SKM-1 treated with dmso at 0.1 percent for 144 hours (cell line): ENCODE measurements at regions not wholly inside any gene's neighbourhood (a gene's known extent, or its start where the extent isn't known, plus 50 kb on each side); places are given as distances from the start of the nearest gene placed in this dataset.
"Not testable (repeated sequence)": the region's sequence is repeated elsewhere in the genome, so short reads cannot be mapped to it uniquely, and the experiment has no call there.

Experiments
- DNase-seq: peaks from one replicate; lab custom pipeline; 2025; ENCODE audit not compliant: unreplicated experiment; lab: John Stamatoyannopoulos, UW

- DNase-seq = no peak
Observed at GRCh38 chr3:28575746-28576613, 227.4 kb upstream of the AZI2 start.

DNA sequence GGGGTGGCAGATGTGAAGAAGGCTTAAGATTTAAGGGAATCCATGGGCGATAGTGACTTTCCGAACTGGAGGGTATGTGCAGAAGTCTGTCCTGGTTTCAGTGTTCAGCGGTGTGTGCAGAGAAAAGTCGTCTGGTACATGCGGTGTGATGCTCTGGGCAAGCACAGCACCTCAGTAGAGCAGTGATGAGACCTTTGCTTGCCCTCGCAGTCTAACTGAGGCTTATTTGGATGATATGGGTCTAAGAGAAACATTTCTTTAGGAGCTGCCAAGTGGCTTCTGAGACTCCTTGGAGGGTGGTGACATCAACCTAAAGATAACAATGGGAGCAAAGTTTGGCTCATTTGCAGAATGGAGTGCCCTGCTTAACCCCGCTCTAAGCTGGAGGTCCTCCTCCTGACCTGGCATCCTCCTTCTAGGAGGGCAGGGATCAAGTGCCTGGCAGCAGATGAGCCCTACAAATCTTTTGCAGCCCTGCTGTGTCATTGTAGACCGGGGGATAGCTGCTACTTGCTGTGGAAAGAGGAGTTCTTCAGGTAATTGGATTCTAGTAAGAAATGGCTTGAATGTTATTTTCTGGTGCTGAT lies 228.1 kb upstream of the AZI2 start:
- DNase-seq = no peak

GRCh38 chr3:28577941-28578500 lies 229.4 kb upstream of the AZI2 start:
- DNase-seq = no peak

DNA sequence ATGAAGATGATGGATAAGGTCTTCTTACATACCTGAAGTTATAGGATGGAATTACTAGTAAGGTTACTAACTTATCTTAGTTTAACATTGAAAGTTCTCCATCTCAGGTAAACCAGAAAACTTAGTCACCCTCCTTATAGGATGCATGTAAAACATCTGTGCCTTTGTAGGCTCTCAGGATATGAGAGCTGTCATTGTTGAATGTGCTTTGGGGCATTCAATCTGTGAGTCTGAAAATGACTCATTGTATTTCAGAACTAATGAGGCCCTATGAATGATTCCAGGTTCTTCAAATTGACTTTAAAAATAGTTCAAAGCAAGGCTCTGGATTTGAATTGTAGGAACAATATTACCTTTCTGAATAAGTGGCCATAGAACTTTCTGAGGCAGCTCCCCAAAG lies 237.7 kb upstream of the AZI2 start:
- DNase-seq = no peak

DNA sequence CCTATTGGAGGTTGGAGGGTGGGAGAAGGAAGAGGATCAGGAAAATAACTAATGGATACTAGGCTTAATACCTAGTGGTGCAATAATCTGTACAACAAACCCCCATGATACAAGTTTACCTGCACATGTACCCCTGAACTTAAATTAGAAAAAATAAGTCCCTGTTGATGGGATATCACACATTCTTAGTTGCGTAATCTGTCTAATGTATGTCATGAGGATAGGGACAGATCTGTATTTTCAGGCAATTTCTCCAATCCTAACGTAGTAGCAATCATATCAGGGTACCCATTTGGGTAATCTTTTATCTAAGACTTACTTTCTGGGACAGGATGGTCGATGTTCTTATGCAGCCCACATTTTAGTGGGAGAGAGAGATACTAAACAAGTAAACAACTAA lies 239.1 kb upstream of the AZI2 start:
- no peak for DNase-seq

GRCh38 chr3:28590216-28590615 lies 241.6 kb upstream of the AZI2 start:
- no peak for DNase-seq

- no peak for DNase-seq
Observed at GRCh38 chr3:28590860-28591259, 242.2 kb upstream of the AZI2 start.

GRCh38 chr3:28595372-28595771 lies 246.7 kb upstream of the AZI2 start:
- DNase-seq = no peak

DNA sequence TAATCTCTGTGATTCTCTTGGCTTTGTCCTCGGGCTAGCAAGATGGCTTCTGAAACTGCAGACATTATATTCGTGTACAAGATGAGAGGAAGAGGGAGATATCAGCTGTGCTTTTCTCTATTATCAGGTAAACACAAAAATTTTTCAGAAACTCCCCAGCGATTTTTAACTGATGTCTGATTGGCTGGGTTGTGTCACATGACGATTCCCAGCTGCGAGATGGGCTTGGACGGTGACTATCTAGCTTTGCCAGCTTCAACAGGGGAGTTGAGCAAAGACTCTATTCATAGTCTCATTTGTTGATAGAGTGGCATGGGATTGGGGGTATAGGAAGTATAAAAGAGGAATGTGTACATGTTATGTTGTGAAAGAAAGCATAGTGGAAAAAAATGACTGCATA lies 248.8 kb upstream of the AZI2 start:
- no peak for DNase-seq

- DNase-seq = no peak
Observed at GRCh38 chr3:28598165-28598564, 249.5 kb upstream of the AZI2 start.

DNA sequence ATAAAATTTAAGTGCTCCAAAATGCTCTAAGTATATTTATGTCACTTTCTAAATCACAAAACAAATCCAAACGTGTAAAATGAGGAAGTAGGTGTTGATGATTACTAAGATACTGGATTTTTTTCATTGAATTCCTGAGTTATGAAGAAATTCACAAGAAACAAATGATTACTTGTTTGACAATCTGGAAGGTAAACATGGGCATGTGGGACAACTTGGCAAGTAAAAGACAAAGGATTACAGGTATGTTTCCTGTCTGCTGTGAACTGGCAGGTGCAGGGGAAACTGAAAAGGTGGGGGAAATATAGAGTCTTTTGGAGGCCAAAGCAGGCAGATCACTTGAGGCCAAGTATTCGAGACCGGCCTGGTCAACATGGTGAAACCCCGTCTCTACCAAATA lies 252.7 kb upstream of the AZI2 start:
- DNase-seq = no peak

- DNase-seq = no peak
Observed at GRCh38 chr3:28606283-28606682, 257.7 kb upstream of the AZI2 start.

GRCh38 chr3:28612232-28612631 lies 263.6 kb upstream of the AZI2 start:
- DNase-seq = no peak

DNA sequence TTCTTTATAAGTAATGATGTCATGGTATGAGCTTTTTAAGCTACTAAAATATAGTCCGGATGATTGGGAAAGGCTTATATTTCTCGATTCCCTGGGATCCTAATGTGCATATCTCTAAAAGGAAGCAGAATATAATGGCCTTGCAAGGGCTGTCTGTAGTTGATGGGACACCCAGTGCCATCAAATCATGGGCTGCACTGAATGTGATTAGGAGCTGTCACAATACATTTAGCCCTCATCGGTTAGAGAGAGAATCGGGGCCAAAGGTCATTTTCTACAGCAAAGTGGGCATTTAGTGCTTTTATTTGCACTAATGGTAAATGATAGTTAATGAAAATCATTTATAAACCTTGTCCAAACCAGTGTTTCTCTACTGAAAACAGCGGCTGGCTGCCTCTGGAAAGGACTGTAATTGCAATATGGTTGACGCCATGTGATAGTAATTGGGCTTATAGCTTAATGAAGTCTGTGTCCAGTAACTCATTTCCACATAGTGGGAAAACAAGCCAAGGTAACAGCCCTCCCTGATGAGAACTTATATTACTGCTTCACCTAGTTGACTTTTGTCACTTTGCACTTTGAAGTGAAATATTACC lies 265.0 kb upstream of the AZI2 start:
- no peak for DNase-seq

DNA sequence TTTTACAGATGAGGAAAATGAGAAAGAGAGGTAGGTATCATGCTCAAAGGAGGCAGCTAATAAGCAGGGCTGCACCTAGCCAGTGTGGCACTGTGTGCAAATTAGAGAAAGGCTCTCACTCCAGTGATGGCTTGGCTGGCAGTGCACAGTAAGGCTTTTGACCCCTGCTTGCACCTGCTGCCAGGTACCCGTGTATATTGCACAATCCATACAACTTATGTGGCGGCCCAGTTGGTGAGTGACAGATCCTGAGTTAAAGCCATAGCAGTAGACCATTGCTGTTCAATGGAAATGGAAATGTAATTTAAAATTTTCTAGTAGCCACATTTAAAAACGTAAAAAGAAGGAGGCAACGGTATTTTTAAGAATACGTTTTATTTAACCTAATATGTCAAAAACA lies 266.4 kb upstream of the AZI2 start:
- DNase-seq = no peak

- no peak for DNase-seq
Observed at GRCh38 chr3:28615971-28616370, 267.3 kb upstream of the AZI2 start.

GRCh38 chr3:28617821-28618220 lies 269.2 kb upstream of the AZI2 start:
- no peak for DNase-seq

DNA sequence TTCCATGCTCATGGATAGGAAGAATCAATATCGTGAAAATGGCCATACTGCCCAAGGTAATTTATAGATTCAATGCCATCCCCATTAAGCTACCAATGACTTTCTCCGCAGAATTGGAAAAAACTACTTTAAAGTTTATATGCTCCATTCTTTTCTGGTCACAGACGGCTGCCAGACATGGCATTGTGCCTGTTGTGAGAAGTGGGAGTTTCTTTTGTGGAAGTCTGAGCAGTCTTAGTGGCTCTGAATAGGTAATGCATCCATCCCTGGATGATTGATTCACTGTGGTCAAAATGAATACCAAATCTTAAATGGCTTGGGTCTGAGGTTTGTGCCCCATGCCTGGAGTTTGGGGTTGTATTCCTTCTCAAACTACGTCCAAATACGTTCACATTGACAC lies 274.5 kb upstream of the AZI2 start:
- DNase-seq = no peak

GRCh38 chr3:28624084-28624483 lies 275.5 kb upstream of the AZI2 start:
- no peak for DNase-seq

DNA sequence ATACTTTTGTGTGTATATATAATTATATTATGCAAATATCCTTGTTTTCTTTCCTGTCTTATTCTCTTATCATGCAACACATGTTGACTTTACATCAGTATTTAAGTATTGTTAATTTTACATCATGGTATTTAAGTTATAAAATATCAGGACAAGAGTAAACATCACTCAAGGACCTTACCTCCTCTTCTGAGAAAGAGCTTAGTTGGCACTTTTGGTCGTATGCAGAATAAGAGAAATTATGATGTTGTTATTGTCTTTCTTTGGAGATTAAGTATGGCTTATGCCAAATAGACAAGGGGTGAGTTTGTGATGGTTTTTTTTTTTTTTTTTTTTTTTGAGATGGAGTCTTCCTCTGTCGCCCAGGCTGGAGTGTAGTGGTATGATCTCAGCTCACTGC lies 279.2 kb upstream of the AZI2 start:
- DNase-seq = not testable (repeated sequence)

- DNase-seq = no peak
Observed at GRCh38 chr3:28634019-28634418, 285.4 kb upstream of the AZI2 start.

DNA sequence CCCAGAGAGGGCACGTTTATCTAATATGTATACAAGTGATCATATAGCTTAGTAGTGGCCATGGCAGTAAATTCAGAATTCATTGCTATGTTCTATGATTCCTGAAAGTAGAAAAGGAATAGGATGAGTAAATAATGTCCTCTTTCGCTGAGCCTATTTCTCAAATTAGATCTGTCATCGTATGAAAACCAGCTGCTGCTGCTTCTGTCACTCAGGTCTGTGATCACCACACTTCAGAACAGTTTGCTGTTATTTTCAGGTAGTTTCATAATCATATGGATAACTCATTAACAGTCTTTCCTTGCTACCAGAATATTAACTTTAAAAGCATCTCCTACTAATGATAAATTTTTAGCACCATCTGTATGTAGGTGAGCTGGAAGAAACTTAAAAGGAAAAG lies 289.1 kb upstream of the AZI2 start:
- DNase-seq = no peak
